WTC11 (cell line): ENCODE measurements at regions not wholly inside any gene's neighbourhood (a gene's known extent, or its start where the extent isn't known, plus 50 kb on each side); places are given as distances from the start of the nearest gene placed in this dataset.

Experiments used
- ATAC-seq: fragments of 200-7000 bp; cut with Tn5 transposase; 2 replicates; pipeline ENCODE4 v1.10.0; 2021; ENCODE audit warnings: mild to moderate bottlenecking, moderate library complexity
- CTCF ChIA-PET: fragments of 300-600 bp; sonication (Branson Sonifier 250); formaldehyde crosslinking; loops from one replicate; lab custom pipeline; 2021; ENCODE audit warnings: antibody characterized with exemption; lab: Charles Lee
- POLR2A ChIA-PET: fragments of 350-600 bp; sonication (Branson Sonifier 250); formaldehyde crosslinking; loops from one replicate; lab custom pipeline; 2021; ENCODE audit warnings: antibody characterized with exemption; lab: Charles Lee
- DNase-seq: peaks from one replicate; pipeline ENCODE4 v3.0.0; 2021; ENCODE audit warnings: low spot score
- H3K27ac Mint-ChIP-seq: 2 replicates; pipeline ENCODE4 v1.8.0; 2021; ENCODE audit warnings: mixed read lengths
- H3K27me3 Mint-ChIP-seq: 2 replicates; pipeline ENCODE4 v1.8.0; 2021; ENCODE audit warnings: low read depth, mild to moderate bottlenecking, moderate library complexity, mixed read lengths
- H3K36me3 Mint-ChIP-seq: 2 replicates; pipeline ENCODE4 v1.8.0; 2021; ENCODE audit warnings: mixed read lengths
- H3K4me1 Mint-ChIP-seq: 2 replicates; pipeline ENCODE4 v1.8.0; 2022; ENCODE audit warnings: mixed read lengths
- H3K4me3 Mint-ChIP-seq: 2 replicates; pipeline ENCODE4 v1.8.0; 2021; ENCODE audit warnings: mild to moderate bottlenecking, moderate library complexity, mixed read lengths
- H3K9me3 Mint-ChIP-seq: 2 replicates; pipeline ENCODE4 v1.8.0; 2021; ENCODE audit warnings: mixed read lengths
- ATF3 ChIP-seq: sonication (generic); formaldehyde crosslinking; conservative IDR thresholded peaks from 2 replicates; pipeline ENCODE4 v1.8.1; 2022; ENCODE audit warnings: mild to moderate bottlenecking, missing genetic modification reagents
- CDX4 ChIP-seq: fragments of 250-450 bp; sonication (Bioruptor Pico); IDR thresholded peaks from 2 replicates; pipeline ENCODE4 v1.9.0; 2021; ENCODE audit warnings: moderate library complexity, mild to moderate bottlenecking, inconsistent platforms, borderline replicate concordance
- E2F4 ChIP-seq: sonication (generic); formaldehyde crosslinking; IDR thresholded peaks from 2 replicates; pipeline ENCODE4 v1.8.1; 2022; ENCODE audit warnings: low read depth, mild to moderate bottlenecking, moderate library complexity, missing genetic modification reagents, borderline replicate concordance
- ERG ChIP-seq: fragments of 250-450 bp; sonication (Bioruptor Pico); IDR thresholded peaks from 2 replicates; pipeline ENCODE4 v1.8.0; 2021; ENCODE audit warnings: mild to moderate bottlenecking
- GRHL2 ChIP-seq: fragments of 250-450 bp; sonication (Bioruptor Pico); IDR thresholded peaks from 2 replicates; pipeline ENCODE4 v1.8.0; 2022; ENCODE audit warnings: mild to moderate bottlenecking, moderate library complexity; ENCODE audit not compliant: insufficient replicate concordance, severe bottlenecking
- HMGA2 ChIP-seq: fragments of 250-450 bp; sonication (Bioruptor Pico); IDR thresholded peaks from 2 replicates; pipeline ENCODE4 v1.4.0; 2021; ENCODE audit warnings: mild to moderate bottlenecking, moderate library complexity
- JUN ChIP-seq: sonication (generic); formaldehyde crosslinking; IDR thresholded peaks from 2 replicates; pipeline ENCODE4 v1.8.0; 2023; ENCODE audit warnings: mild to moderate bottlenecking, missing genetic modification reagents
- KAT7 ChIP-seq: sonication (generic); formaldehyde crosslinking; IDR thresholded peaks from 2 replicates; pipeline ENCODE4 v1.8.1; 2023; ENCODE audit warnings: missing genetic modification reagents, mild to moderate bottlenecking, borderline replicate concordance
- NR1H2 ChIP-seq: sonication (generic); formaldehyde crosslinking; IDR thresholded peaks from 2 replicates; pipeline ENCODE4 v1.9.0; 2021; ENCODE audit warnings: mild to moderate bottlenecking, moderate library complexity, missing genetic modification reagents
- NR3C1 ChIP-seq: sonication (generic); formaldehyde crosslinking; conservative IDR thresholded peaks from 2 replicates; pipeline ENCODE4 v1.8.1; 2023; ENCODE audit warnings: low read depth, mild to moderate bottlenecking, missing genetic modification reagents
- OVOL2 ChIP-seq: fragments of 250-450 bp; sonication (Bioruptor Pico); IDR thresholded peaks from 2 replicates; pipeline ENCODE4 v1.9.0; 2021; ENCODE audit warnings: mild to moderate bottlenecking, borderline replicate concordance
- PREB ChIP-seq: sonication (generic); formaldehyde crosslinking; IDR thresholded peaks from 2 replicates; pipeline ENCODE4 v1.8.1; 2022; ENCODE audit warnings: mild to moderate bottlenecking, missing genetic modification reagents, moderate library complexity, borderline replicate concordance
- RELA ChIP-seq: sonication (generic); formaldehyde crosslinking; IDR thresholded peaks from 2 replicates; pipeline ENCODE4 v1.8.1; 2022; ENCODE audit warnings: missing genetic modification reagents, mild to moderate bottlenecking, borderline replicate concordance
- RORB ChIP-seq: fragments of 250-450 bp; sonication (Bioruptor Pico); IDR thresholded peaks from 2 replicates; pipeline ENCODE4 v1.9.0; 2021; ENCODE audit warnings: mild to moderate bottlenecking
- SOX15 ChIP-seq: fragments of 250-450 bp; sonication (Bioruptor Pico); IDR thresholded peaks from 2 replicates; pipeline ENCODE4 v1.9.0; 2021; ENCODE audit warnings: mild to moderate bottlenecking
- STAT6 ChIP-seq: sonication (generic); formaldehyde crosslinking; conservative IDR thresholded peaks from 2 replicates; pipeline ENCODE4 v1.8.1; 2023; ENCODE audit warnings: mild to moderate bottlenecking, low read depth, missing genetic modification reagents, moderate library complexity
- TEAD1 ChIP-seq: sonication (generic); formaldehyde crosslinking; IDR thresholded peaks from 2 replicates; pipeline ENCODE4 v1.8.0; 2022; ENCODE audit warnings: mild to moderate bottlenecking, missing genetic modification reagents
- TP53 ChIP-seq: sonication (generic); formaldehyde crosslinking; IDR thresholded peaks from 2 replicates; pipeline ENCODE4 v1.8.1; 2023; ENCODE audit warnings: mild to moderate bottlenecking, missing genetic modification reagents
- USF1 ChIP-seq: sonication (generic); formaldehyde crosslinking; IDR thresholded peaks from 2 replicates; pipeline ENCODE4 v1.8.0; 2022; ENCODE audit warnings: mild to moderate bottlenecking, missing genetic modification reagents
- ZBTB43 ChIP-seq: sonication (generic); formaldehyde crosslinking; IDR thresholded peaks from 2 replicates; pipeline ENCODE4 v1.8.1; 2023; ENCODE audit warnings: mild to moderate bottlenecking, missing genetic modification reagents
- ZNF121 ChIP-seq: sonication (generic); formaldehyde crosslinking; IDR thresholded peaks from 2 replicates; pipeline ENCODE4 v1.8.0; 2023; ENCODE audit warnings: missing genetic modification reagents
- ZNF232 ChIP-seq: sonication (generic); formaldehyde crosslinking; IDR thresholded peaks from 2 replicates; pipeline ENCODE4 v1.8.0; 2022; ENCODE audit warnings: mild to moderate bottlenecking, missing genetic modification reagents
- ZNF281 ChIP-seq: sonication (generic); formaldehyde crosslinking; IDR thresholded peaks from 2 replicates; pipeline ENCODE4 v1.8.0; 2023; ENCODE audit warnings: mild to moderate bottlenecking, missing genetic modification reagents
- ZNF416 ChIP-seq: fragments of 250-450 bp; sonication (Bioruptor Pico); IDR thresholded peaks from 2 replicates; pipeline ENCODE4 v1.9.0; 2021; ENCODE audit warnings: mild to moderate bottlenecking, inconsistent platforms

GRCh38 chr6:134632024-134632423 lies 314.1 kb upstream of the SGK1 start:
- no peak for TF ChIP-seq ZNF281 (CRISPR knock-in tag)
- no peak for TF ChIP-seq ZBTB43 (CRISPR knock-in tag)
- TF ChIP-seq SOX15 (CRISPR knock-in tag): no peak
- TF ChIP-seq OVOL2 (CRISPR knock-in tag): no peak
- TF ChIP-seq USF1: no peak
- no peak for TF ChIP-seq HMGA2 (CRISPR knock-in tag)
- no peak for TF ChIP-seq JUN
- no peak for TF ChIP-seq PREB
- POLR2A ChIA-PET: no interaction called here
- Mint-ChIP-seq H3K4me3 (no peak overlapping the region), H3K4me1 (peaks cover 6% of the 10 kb centered on the region), H3K9me3 (peaks cover 8% of the 10 kb centered on the region), H3K27me3 (no peaks in the 10 kb centered on the region), H3K27ac (no peak overlapping the region), H3K36me3 (peaks cover 6% of the 10 kb centered on the region)
- CTCF ChIA-PET: no interaction called here
- DNase-seq (no peak), ATAC-seq (no peak)

GRCh38 chr6:134631398-134631924 lies 313.5 kb upstream of the SGK1 start:
- POLR2A ChIA-PET: no interaction called here
- TF ChIP-seq TEAD1 (CRISPR knock-in tag) (no peak), TP53 (CRISPR knock-in tag) (no peak), E2F4 (CRISPR knock-in tag) (no peak), ZNF121 (CRISPR knock-in tag) (no peak), ZNF416 (no peak), RORB (CRISPR knock-in tag) (no peak), ATF3 (CRISPR knock-in tag) (no peak), CDX4 (no peak), GRHL2 (CRISPR knock-in tag) (no peak), ERG (CRISPR knock-in tag) (no peak), NR3C1 (CRISPR knock-in tag) (no peak), STAT6 (no peak), OVOL2 (CRISPR knock-in tag) (no peak), KAT7 (CRISPR knock-in tag) (no peak), RELA (CRISPR knock-in tag) (no peak), ZNF232 (CRISPR knock-in tag) (no peak), NR1H2 (CRISPR knock-in tag) (no peak), SOX15 (CRISPR knock-in tag) (no peak)

More at GRCh38 chr6:134631398-134631924, 313.5 kb upstream of the SGK1 start:
- Mint-ChIP-seq H3K9me3 (peaks cover 8% of the 10 kb centered on the region), H3K36me3 (peaks cover 6% of the 10 kb centered on the region), H3K27ac (no peak overlapping the region), H3K27me3 (no peaks in the 10 kb centered on the region), H3K4me3 (no peak overlapping the region), H3K4me1 (peaks cover 5% of the 10 kb centered on the region)
- no peak for ATAC-seq
- no peak for DNase-seq
- CTCF ChIA-PET: no interaction called here
